ENCODE measurements at regions not wholly inside any gene's neighbourhood (a gene's known extent, or its start where the extent isn't known, plus 50 kb on each side); places are given as distances from the start of the nearest gene placed in this dataset.

GRCh38 chr17:12459736-12460135, 206.0 kb upstream of the MYOCD start:
- intact Hi-C loops (cut with DNase I) = loop anchor here (10.0 kb wide), 2 partner anchors 65 to 205 kb away; no protein-coding TSS in a partner anchor
- no peak for DNase-seq
- H3K9me3 ChIP-seq = no peaks in the 10 kb centered on the region
- no peak overlapping the region for H3K4me3 ChIP-seq
- peak overlapping the region in 3 of 4 donors; percentile 37 to 71 (median 45) for H3K27ac ChIP-seq
- no peak for TF ChIP-seq POLR2AphosphoS5 (IDR thresholded peaks at IDR 0.05)
- no peak for TF ChIP-seq CTCF (IDR thresholded peaks at IDR 0.05)
- TF ChIP-seq POLR2A (IDR thresholded peaks at IDR 0.05) = no peak
- no peak for TF ChIP-seq EP300 (IDR thresholded peaks at IDR 0.05)
- H3K36me3 ChIP-seq = no peaks in the 10 kb centered on the region
- no peaks in the 10 kb centered on the region for H3K27me3 ChIP-seq
- H3K4me1 ChIP-seq = peaks cover 0 to 53% (median 33%) of the 10 kb centered on the region in 4 donors

GRCh38 chr17:12463102-12463501, 202.6 kb upstream of the MYOCD start:
- peak overlapping the region; percentile 22 to 76 (median 73) for H3K27ac ChIP-seq
- H3K27me3 ChIP-seq = no peaks in the 10 kb centered on the region
- TF ChIP-seq POLR2AphosphoS5 (IDR thresholded peaks at IDR 0.05) (peak; percentile 20 to 88 (median 76)), POLR2A (IDR thresholded peaks at IDR 0.05) (no peak), EP300 (IDR thresholded peaks at IDR 0.05) (peak in 1 of 4 donors; percentile 71), CTCF (IDR thresholded peaks at IDR 0.05) (no peak)
- WGBS, 2 donors = 68 to 76% methylated on average over 2 of the region's 2 CpGs
- intact Hi-C loops (cut with DNase I) = loop anchor here (10.0 kb wide), 2 partner anchors 62 to 208 kb away; no protein-coding TSS in a partner anchor
- DNase-seq = peak; percentile 68
- H3K4me1 ChIP-seq = peaks cover 0 to 72% (median 44%) of the 10 kb centered on the region in 4 donors
- no peak overlapping the region for H3K4me3 ChIP-seq
- no peaks in the 10 kb centered on the region for H3K36me3 ChIP-seq
- H3K9me3 ChIP-seq = no peaks in the 10 kb centered on the region

- peak overlapping the region; percentile 60 to 77 (median 66) for H3K27ac ChIP-seq
- TF ChIP-seq EP300 (IDR thresholded peaks at IDR 0.05) = peak in 2 of 4 donors; percentile 18 to 29
- peak in 3 of 4 donors; percentile 33 to 66 (median 53) for TF ChIP-seq POLR2AphosphoS5 (IDR thresholded peaks at IDR 0.05)
- TF ChIP-seq CTCF (IDR thresholded peaks at IDR 0.05) = no peak
- no peak for TF ChIP-seq POLR2A (IDR thresholded peaks at IDR 0.05)
- peak; percentile 81 for DNase-seq
- H3K36me3 ChIP-seq = no peaks in the 10 kb centered on the region
- intact Hi-C loops (cut with DNase I) = no loop called here
- H3K4me3 ChIP-seq = no peak overlapping the region
- WGBS, 2 donors = 68 to 78% methylated on average over 7 of the region's 7 CpGs
- no peaks in the 10 kb centered on the region for H3K27me3 ChIP-seq
- H3K9me3 ChIP-seq = no peaks in the 10 kb centered on the region
- peaks cover 0 to 32% (median 27%) of the 10 kb centered on the region in 4 donors for H3K4me1 ChIP-seq
Observed at GRCh38 chr17:12472252-12473173, 193.2 kb upstream of the MYOCD start.

DNA sequence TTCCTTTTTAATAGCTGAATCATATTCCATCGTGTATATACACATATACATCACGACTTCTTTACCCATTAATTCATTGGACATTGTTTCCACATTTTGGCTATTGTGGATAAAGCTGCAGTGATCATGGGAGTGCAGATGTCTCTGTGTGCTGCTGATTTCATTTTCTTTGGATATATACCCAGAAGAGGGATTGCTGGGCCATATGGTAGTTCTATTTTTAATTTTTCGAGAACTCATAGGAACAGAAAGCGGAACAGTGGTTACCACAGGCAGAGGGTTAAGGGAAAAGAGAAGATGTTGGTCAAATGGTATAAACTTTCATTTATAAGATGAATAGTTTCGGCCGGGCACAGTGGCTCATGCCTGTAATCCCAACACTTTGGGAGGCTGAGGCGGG, 187.4 kb upstream of the MYOCD start:
- intact Hi-C loops (cut with DNase I) = no loop called here
- no peak overlapping the region for H3K4me3 ChIP-seq

More for the DNA sequence above, 187.4 kb upstream of the MYOCD start:
- 95 to 96% methylated on average over 7 of the region's 7 CpGs for WGBS, 2 donors
- H3K9me3 ChIP-seq = no peaks in the 10 kb centered on the region
- no peak for DNase-seq
- H3K27ac ChIP-seq = no peak overlapping the region
- TF ChIP-seq POLR2AphosphoS5 (IDR thresholded peaks at IDR 0.05) = no peak
- no peak for TF ChIP-seq POLR2A (IDR thresholded peaks at IDR 0.05)
- no peak for TF ChIP-seq CTCF (IDR thresholded peaks at IDR 0.05)
- TF ChIP-seq EP300 (IDR thresholded peaks at IDR 0.05) = no peak
- no peaks in the 10 kb centered on the region for H3K36me3 ChIP-seq
- H3K27me3 ChIP-seq = no peaks in the 10 kb centered on the region
- H3K4me1 ChIP-seq = no peaks in the 10 kb centered on the region
